ENCODE measurements at regions not wholly inside any gene's neighbourhood (a gene's known extent, or its start where the extent isn't known, plus 50 kb on each side); places are given as distances from the start of the nearest gene placed in this dataset.

- Mint-ChIP-seq H3K27ac (no peak overlapping the region), H3K4me1 (ENCODE audit: low read depth) (no peaks in the 10 kb centered on the region), H3K9me3 (peaks cover 2% of the 10 kb centered on the region), H3K4me3 (no peak overlapping the region), H3K27me3 (no peaks in the 10 kb centered on the region), H3K36me3 (ENCODE audit: low read depth) (no peaks in the 10 kb centered on the region)
- ChIA-PET POLR2A (interaction anchor here (0.6 kb wide), 1 partner anchor 18 kb away, joined by 3 read pairs; no protein-coding TSS in a partner anchor), CTCF (interaction anchor here (1.3 kb wide), 1 partner anchor 35 kb away, joined by 3 read pairs; no protein-coding TSS in a partner anchor)
- no peak for TF ChIP-seq CTCF (IDR thresholded peaks at IDR 0.05)
- no peak for ATAC-seq
- no peak for DNase-seq
- intact Hi-C loops (cut with micrococcal nuclease) = no loop called here
Measured at GRCh38 chr6:51322505-51322904, 503.8 kb downstream of the TFAP2B start.

DNA sequence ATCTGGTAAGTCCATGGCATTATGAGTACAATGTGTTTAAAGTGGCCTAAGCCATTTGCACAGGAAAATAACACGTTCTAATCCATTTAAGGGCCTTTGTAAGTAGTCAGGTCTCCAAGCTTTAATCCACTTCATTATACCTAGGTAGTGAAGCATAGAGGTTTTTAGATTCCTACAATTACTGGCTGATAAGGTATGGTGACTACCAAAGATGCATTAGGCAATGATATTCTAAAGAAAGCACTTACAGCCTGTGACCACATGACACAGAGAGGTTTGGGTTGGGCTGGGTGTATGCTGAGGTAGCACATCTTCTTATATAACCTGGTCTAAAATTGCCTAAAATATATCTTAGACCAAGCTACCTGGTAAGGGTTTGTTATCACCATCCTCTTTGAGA, 504.4 kb downstream of the TFAP2B start:
- ChIA-PET POLR2A (no interaction called here), CTCF (no interaction called here)
- H3K27me3 Mint-ChIP-seq = no peaks in the 10 kb centered on the region
- intact Hi-C loops (cut with micrococcal nuclease) = no loop called here
- ATAC-seq (no peak), DNase-seq (no peak)
- no peak for TF ChIP-seq CTCF (IDR thresholded peaks at IDR 0.05)
- no peaks in the 10 kb centered on the region for H3K36me3 Mint-ChIP-seq (ENCODE audit: low read depth)
- no peak overlapping the region for H3K4me3 Mint-ChIP-seq
- H3K9me3 Mint-ChIP-seq = peaks cover 2% of the 10 kb centered on the region
- H3K27ac Mint-ChIP-seq = no peak overlapping the region
- H3K4me1 Mint-ChIP-seq (ENCODE audit: low read depth) = no peaks in the 10 kb centered on the region

- CTCF ChIA-PET = no interaction called here
- H3K27ac Mint-ChIP-seq = no peak overlapping the region
- intact Hi-C loops (cut with micrococcal nuclease) = no loop called here
- H3K4me3 Mint-ChIP-seq = no peak overlapping the region
- ATAC-seq = no peak
- peaks cover 9% of the 10 kb centered on the region for H3K9me3 Mint-ChIP-seq
- H3K36me3 Mint-ChIP-seq (ENCODE audit: low read depth) = no peaks in the 10 kb centered on the region
- H3K4me1 Mint-ChIP-seq (ENCODE audit: low read depth) = no peaks in the 10 kb centered on the region
- no peak for DNase-seq
- no peak for TF ChIP-seq CTCF (IDR thresholded peaks at IDR 0.05)
- no peaks in the 10 kb centered on the region for H3K27me3 Mint-ChIP-seq
- POLR2A ChIA-PET = no interaction called here
Measured at GRCh38 chr6:51330971-51331370, 512.3 kb downstream of the TFAP2B start.

GRCh38 chr6:51335543-51335942, 516.9 kb downstream of the TFAP2B start:
- Mint-ChIP-seq H3K36me3 (ENCODE audit: low read depth) (no peaks in the 10 kb centered on the region), H3K4me3 (no peak overlapping the region), H3K9me3 (peaks cover 2% of the 10 kb centered on the region), H3K4me1 (ENCODE audit: low read depth) (no peaks in the 10 kb centered on the region), H3K27ac (no peak overlapping the region), H3K27me3 (no peaks in the 10 kb centered on the region)
- DNase-seq = no peak
- no peak for ATAC-seq
- intact Hi-C loops (cut with micrococcal nuclease) = no loop called here
- POLR2A ChIA-PET = no interaction called here
- no peak for TF ChIP-seq CTCF (IDR thresholded peaks at IDR 0.05)
- CTCF ChIA-PET = no interaction called here

GRCh38 chr6:51336185-51336584, 517.5 kb downstream of the TFAP2B start:
- H3K27me3 Mint-ChIP-seq = no peaks in the 10 kb centered on the region
- no peak overlapping the region for H3K27ac Mint-ChIP-seq
- CTCF ChIA-PET = no interaction called here
- no peak overlapping the region for H3K4me3 Mint-ChIP-seq
- H3K9me3 Mint-ChIP-seq = peaks cover 2% of the 10 kb centered on the region
- POLR2A ChIA-PET = interaction anchor here (0.6 kb wide), 1 partner anchor 1507 kb away, joined by 3 read pairs; no protein-coding TSS in a partner anchor
- no peaks in the 10 kb centered on the region for H3K36me3 Mint-ChIP-seq (ENCODE audit: low read depth)
- DNase-seq = no peak
- TF ChIP-seq CTCF (IDR thresholded peaks at IDR 0.05) = no peak
- no peaks in the 10 kb centered on the region for H3K4me1 Mint-ChIP-seq (ENCODE audit: low read depth)
- intact Hi-C loops (cut with micrococcal nuclease) = no loop called here
- no peak for ATAC-seq
